Sigmoid colon (tissue), 6 donors: ENCODE measurements at regions not wholly inside any gene's neighbourhood (a gene's known extent, or its start where the extent isn't known, plus 50 kb on each side); places are given as distances from the start of the nearest gene placed in this dataset.

Experiments
- DNase-seq: peaks from one replicate; pipeline ENCODE4 v3.0.0-alpha.2; 2019
- H3K27ac ChIP-seq, 4 donors: fragments of 200-600 bp; sonication (generic); one replicate each; pipeline ENCODE4 v1.5.1; 2016 to 2019; ENCODE audit warnings: mild to moderate bottlenecking in 1 of 4
- H3K27me3 ChIP-seq, 3 donors: fragments of 200-600 bp; sonication (generic); one replicate each; pipeline ENCODE4 v1.5.1; 2019; ENCODE audit warnings: mild to moderate bottlenecking in 1 of 3
- H3K36me3 ChIP-seq, 4 donors: fragments of 200-600 bp; sonication (generic); one replicate each; pipeline ENCODE4 v1.5.1; 2016 to 2019
- H3K4me1 ChIP-seq, 4 donors: fragments of 200-600 bp; sonication (generic); one replicate each; pipeline ENCODE4 v1.5.1; 2017 to 2019
- H3K4me3 ChIP-seq, 4 donors: fragments of 200-600 bp; sonication (generic); one replicate each; pipeline ENCODE4 v1.5.1; 2017 to 2019; ENCODE audit warnings: mild to moderate bottlenecking in 2 of 4, moderate library complexity in 1 of 4
- H3K9me3 ChIP-seq, 4 donors: fragments of 200-600 bp in 3 of 4; sonication (generic) in 3 of 4; one replicate each; pipeline versions ENCODE4 v1.5.1 to v1.6.1; 2013 to 2019
- EP300 ChIP-seq, 4 donors: sonication (generic); formaldehyde crosslinking; IDR thresholded peaks; one replicate each; pipeline ENCODE4 v1.6.1; 2017; ENCODE audit warnings: antibody characterized with exemption in 4 of 4
- POLR2A ChIP-seq, 2 donors: fragments of 450-650 bp; IDR thresholded peaks; one replicate each; pipeline ENCODE4 v1.6.1; 2016; ENCODE audit warnings: antibody characterized with exemption in 2 of 2, mild to moderate bottlenecking in 2 of 2, moderate library complexity in 2 of 2
- POLR2AphosphoS5 ChIP-seq, 4 donors: sonication (generic); formaldehyde crosslinking; IDR thresholded peaks; one replicate each; pipeline ENCODE4 v1.6.1; 2017; ENCODE audit warnings: antibody characterized with exemption in 4 of 4
- WGBS, 2 donors: extraction: QIAGEN DNeasy Blood & Tissue Kit; methylation state at CpG; one replicate each; pipeline ENCODE4 v1.1.7; 2013; 5-methylcytosine and 5-hydroxymethylcytosine counted together
- intact Hi-C: fragments of 100-400 bp; cut with DNase I; formaldehyde crosslinking; loops from one replicate; pipeline ENCODE4 v1.15.1; 2023
- TF ChIP-seq, protein P1 (sequence below), 4 experiments: fragments of 450-650 bp in 3 of 4; fragments of 200-600 bp in 1 of 4; IDR thresholded peaks; one replicate each; pipeline ENCODE4 v1.5.1; 2016 to 2019; ENCODE audit warnings: antibody characterized with exemption in 4 of 4, mild to moderate bottlenecking in 3 of 4, moderate library complexity in 2 of 4
- donor health status: healthy with polysubstance abuse.
- donor health status: healthy.

DNA sequence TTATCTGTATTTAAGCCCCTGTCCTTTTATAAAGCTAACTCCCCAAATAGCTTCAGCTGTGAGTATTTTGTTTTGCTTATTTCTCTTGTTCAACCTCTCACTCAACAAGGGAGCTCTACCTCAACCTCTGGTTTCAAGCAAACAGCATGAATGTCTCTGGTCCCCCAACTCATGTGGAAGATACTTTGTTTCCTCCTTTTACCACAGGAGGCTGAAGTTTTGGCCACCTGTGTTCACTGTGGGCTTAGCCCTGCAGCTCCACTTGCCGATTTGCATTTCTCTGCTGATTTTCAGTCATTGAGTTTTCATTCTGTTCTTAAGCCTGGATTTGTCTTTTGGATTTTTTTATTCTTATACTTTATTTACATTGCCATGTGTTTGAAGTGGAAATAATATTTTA, 613.1 kb downstream of the USP25 start:
- Histone ChIP-seq H3K36me3 (no peaks in the 10 kb centered on the region), H3K4me1 (peaks cover 0 to 3% (median 0%) of the 10 kb centered on the region in 4 donors), H3K27me3 (no peaks in the 10 kb centered on the region), H3K9me3 (no peaks in the 10 kb centered on the region), H3K27ac (no peak overlapping the region), H3K4me3 (no peak overlapping the region)
- WGBS, 2 donors = 85 to 87% methylated on average over 1 of the region's 1 CpG
- DNase-seq = no peak
- no peak for TF ChIP-seq EP300 (IDR thresholded peaks at IDR 0.05)
- intact Hi-C loops = no loop called here

DNA sequence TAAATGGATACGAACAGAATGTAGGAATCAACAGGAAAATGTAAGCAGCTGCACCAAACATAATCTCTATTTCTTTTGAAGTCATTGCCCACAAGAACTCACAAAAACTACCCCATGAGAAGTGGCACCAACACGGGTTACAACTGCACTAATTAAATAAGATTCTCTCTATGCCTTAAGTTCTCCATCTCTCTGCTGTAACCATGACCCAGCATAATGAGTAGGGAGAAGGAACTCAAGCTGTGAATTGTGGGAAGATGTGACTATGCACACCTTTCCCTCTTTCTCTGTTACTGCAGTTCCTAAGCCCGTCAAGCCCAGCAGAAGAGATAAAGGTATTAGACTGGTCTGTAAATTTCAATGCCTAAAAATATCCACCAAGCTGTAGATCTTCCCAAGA, 614.0 kb downstream of the USP25 start:
- Histone ChIP-seq H3K27ac (no peak overlapping the region), H3K36me3 (no peaks in the 10 kb centered on the region), H3K27me3 (no peaks in the 10 kb centered on the region), H3K9me3 (no peaks in the 10 kb centered on the region), H3K4me3 (no peak overlapping the region), H3K4me1 (peaks cover 0 to 12% (median 0%) of the 10 kb centered on the region in 4 donors)
- no peak for DNase-seq
- intact Hi-C loops = no loop called here
- TF ChIP-seq POLR2AphosphoS5 (IDR thresholded peaks at IDR 0.05) = no peak
- no peak for TF ChIP-seq EP300 (IDR thresholded peaks at IDR 0.05)
- TF ChIP-seq, protein P1, sequence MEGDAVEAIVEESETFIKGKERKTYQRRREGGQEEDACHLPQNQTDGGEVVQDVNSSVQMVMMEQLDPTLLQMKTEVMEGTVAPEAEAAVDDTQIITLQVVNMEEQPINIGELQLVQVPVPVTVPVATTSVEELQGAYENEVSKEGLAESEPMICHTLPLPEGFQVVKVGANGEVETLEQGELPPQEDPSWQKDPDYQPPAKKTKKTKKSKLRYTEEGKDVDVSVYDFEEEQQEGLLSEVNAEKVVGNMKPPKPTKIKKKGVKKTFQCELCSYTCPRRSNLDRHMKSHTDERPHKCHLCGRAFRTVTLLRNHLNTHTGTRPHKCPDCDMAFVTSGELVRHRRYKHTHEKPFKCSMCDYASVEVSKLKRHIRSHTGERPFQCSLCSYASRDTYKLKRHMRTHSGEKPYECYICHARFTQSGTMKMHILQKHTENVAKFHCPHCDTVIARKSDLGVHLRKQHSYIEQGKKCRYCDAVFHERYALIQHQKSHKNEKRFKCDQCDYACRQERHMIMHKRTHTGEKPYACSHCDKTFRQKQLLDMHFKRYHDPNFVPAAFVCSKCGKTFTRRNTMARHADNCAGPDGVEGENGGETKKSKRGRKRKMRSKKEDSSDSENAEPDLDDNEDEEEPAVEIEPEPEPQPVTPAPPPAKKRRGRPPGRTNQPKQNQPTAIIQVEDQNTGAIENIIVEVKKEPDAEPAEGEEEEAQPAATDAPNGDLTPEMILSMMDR (IDR thresholded peaks at IDR 0.05) = no peak
- TF ChIP-seq POLR2A (IDR thresholded peaks at IDR 0.05) = no peak
- WGBS, 2 donors = 67 to 84% methylated on average over 3 of the region's 3 CpGs

DNA sequence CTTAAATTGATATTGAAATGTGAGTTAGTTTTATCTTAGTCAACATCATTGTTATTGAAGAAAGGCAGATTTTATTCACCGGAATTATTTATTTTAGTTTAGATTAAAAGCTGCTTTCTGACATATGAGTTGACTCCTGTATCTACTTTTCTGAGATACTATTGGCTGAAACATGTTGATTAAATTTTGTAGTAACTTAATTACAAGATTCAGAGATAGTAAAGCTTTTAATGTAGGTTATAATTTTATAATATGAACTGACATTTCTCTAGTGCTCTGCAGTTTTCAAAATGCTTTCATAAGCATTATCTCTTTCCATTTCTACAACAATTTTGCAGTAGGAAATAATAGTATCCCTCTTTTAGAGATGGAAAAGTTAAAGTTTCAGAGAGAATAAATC, 616.0 kb downstream of the USP25 start:
- intact Hi-C loops = no loop called here
- Histone ChIP-seq H3K36me3 (no peaks in the 10 kb centered on the region), H3K4me1 (peaks cover 0 to 13% (median under 1%) of the 10 kb centered on the region in 4 donors), H3K9me3 (no peaks in the 10 kb centered on the region), H3K4me3 (no peak overlapping the region), H3K27ac (no peak overlapping the region), H3K27me3 (no peaks in the 10 kb centered on the region)
- TF ChIP-seq POLR2A (IDR thresholded peaks at IDR 0.05) (no peak), EP300 (IDR thresholded peaks at IDR 0.05) (no peak), POLR2AphosphoS5 (IDR thresholded peaks at IDR 0.05) (no peak)
- TF ChIP-seq, protein P1 (IDR thresholded peaks at IDR 0.05) = no peak
- WGBS, 2 donors = 92 to 96% methylated on average over 1 of the region's 1 CpG
- no peak for DNase-seq

DNA sequence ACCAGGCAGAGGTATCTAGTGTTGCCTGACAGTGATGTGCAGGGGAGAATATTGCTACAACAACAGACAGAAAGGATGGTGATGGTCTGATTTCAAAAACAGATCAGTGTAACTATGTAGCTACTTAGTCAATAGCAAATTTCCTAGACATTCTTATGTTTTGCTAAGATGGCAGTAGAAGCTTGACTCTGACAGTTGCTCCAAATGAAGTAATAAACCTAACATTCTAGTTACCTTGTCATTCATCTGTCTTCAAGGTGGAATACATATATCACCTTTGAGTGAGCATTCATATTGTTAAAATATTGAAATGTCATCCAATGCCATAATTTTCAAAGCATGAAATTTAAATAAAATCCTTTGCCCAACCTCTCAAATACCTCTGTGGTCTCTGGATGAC, 617.4 kb downstream of the USP25 start:
- Histone ChIP-seq H3K27me3 (no peaks in the 10 kb centered on the region), H3K4me1 (peaks cover 0 to 13% (median 4%) of the 10 kb centered on the region in 4 donors), H3K9me3 (no peaks in the 10 kb centered on the region), H3K36me3 (no peaks in the 10 kb centered on the region), H3K4me3 (no peak overlapping the region), H3K27ac (no peak overlapping the region)
- DNase-seq = no peak
- TF ChIP-seq, protein P1 (IDR thresholded peaks at IDR 0.05) = no peak
- no peak for TF ChIP-seq POLR2A (IDR thresholded peaks at IDR 0.05)
- TF ChIP-seq EP300 (IDR thresholded peaks at IDR 0.05) = no peak
- intact Hi-C loops = no loop called here

DNA sequence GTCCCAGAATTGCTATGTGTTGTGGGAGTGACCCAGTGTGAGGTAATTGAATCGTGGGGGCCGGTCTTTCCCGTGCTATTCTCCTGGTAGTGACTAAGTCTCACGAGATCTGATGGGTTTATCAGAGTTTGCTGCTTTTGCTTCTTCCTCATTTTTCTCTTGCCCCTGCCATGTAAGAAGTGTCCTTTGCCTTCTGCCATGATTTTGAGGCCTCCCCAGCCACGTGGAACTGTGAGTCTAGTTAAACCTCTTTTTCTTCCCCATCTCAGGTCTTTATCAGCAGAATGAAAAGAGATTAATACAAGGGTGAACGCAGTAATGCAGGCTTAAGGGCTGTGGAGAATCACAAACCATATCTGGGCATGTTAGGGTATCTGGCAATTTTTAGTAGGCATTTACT, 624.0 kb downstream of the USP25 start:
- Histone ChIP-seq H3K27ac (peak overlapping the region in 1 of 4 donors; percentile 4), H3K4me1 (peaks cover 0 to 25% (median 12%) of the 10 kb centered on the region in 4 donors), H3K9me3 (no peaks in the 10 kb centered on the region), H3K4me3 (no peak overlapping the region), H3K36me3 (no peaks in the 10 kb centered on the region), H3K27me3 (no peaks in the 10 kb centered on the region)
- 58 to 79% methylated on average over 6 of the region's 6 CpGs for WGBS, 2 donors
- TF ChIP-seq EP300 (IDR thresholded peaks at IDR 0.05) = no peak
- TF ChIP-seq, protein P1 (IDR thresholded peaks at IDR 0.05) = no peak
- TF ChIP-seq POLR2AphosphoS5 (IDR thresholded peaks at IDR 0.05) = no peak
- TF ChIP-seq POLR2A (IDR thresholded peaks at IDR 0.05) = no peak
- no peak for DNase-seq
- intact Hi-C loops = no loop called here
